ENCODE measurements at regions not wholly inside any gene's neighbourhood (a gene's known extent, or its start where the extent isn't known, plus 50 kb on each side); places are given as distances from the start of the nearest gene placed in this dataset.

DNA sequence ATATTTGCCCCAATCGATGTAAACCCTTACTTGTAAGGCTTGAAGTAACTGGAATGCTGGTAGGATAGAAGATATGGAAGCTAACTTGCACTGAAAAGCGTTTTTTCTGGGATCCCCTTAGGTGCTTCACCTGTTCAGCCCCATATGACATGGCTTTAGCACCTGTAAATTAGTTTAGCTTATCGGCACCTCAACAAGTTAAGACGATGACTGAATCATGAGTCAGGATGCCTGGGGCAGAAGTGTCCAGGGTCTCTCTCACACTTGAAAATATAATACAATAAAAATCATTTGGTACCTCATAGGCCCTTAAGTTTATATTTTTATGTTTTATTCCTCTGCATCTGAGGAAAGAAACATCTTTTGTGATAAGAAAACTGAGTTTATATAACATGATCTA lies 409.2 kb upstream of the LRRC4C start:
- no peak for DNase-seq

DNA sequence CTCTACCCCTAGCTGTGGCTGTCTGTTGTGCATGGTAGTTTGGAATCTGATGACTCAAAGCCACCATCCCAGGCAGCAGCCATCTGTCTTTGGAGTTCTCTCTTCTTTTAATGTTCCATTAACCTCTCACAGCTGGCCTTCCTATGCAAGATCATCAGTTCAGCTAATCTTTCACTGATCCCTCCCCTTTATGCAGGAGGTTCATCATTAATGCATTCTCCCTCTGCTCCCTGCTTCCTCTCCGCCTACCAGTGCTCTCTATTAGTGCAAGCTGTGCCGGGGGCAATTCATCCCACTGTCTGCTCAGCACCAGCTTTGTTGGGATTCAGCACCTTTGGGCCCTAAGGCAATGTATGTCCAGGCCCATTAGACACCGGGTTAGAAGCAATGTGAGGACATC lies 413.0 kb upstream of the LRRC4C start:
- no peak for DNase-seq

DNA sequence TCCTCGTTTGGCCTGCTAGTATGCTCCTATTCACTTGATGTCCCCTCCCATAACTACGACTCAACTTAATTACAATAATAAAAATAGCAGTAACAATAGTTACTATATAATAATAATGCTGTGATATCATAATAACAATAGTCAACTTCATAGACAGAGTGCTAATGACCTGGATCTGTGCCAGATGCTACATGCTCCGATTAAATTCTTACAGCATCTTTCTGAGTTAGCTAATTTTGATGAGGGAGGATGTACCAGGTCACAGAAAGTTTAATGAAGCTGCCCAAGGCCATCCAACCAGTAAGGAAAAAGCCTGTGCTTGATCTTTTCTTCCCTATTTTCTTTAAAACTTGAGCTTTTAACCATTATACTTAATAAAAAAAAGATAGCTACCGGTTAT lies 413.4 kb upstream of the LRRC4C start:
- DNase-seq = no peak

DNA sequence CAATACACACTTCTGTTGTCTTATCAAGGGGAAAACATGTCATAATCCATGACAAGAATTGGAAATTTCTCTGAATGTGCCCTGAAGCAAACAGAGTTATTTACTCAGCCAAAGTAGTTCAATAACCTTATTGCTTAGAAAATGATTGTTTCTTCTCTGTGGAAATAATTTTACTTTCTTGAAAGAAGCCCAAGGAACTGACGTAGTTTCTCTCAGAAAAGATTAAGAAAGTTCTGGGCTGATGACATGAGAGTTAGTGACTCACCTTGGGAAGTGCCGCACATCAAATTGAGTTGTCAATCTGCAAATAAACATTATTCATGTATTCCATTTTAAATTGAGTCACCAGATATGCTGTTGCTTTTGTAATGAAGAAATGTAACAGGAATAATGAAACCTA lies 418.6 kb upstream of the LRRC4C start:
- DNase-seq = no peak

DNA sequence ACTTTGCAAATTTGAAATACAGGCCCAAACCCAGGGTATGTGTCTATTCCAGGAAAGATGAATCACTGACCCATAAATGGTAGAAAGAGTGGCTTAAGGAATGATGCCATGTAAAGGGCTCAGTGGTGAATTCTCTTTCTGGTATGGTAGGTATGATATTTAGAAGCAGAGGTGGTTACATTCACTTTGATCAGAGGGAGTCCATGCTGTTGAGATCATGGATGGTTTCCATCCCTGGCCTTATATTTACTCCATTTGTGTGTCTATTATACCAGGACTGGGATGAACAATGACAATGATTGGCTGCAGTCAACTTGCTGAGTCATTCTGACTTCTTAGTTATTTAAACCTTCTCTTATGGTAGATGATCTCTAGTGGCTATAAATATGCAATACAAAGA lies 419.8 kb upstream of the LRRC4C start:
- no peak for DNase-seq

DNA sequence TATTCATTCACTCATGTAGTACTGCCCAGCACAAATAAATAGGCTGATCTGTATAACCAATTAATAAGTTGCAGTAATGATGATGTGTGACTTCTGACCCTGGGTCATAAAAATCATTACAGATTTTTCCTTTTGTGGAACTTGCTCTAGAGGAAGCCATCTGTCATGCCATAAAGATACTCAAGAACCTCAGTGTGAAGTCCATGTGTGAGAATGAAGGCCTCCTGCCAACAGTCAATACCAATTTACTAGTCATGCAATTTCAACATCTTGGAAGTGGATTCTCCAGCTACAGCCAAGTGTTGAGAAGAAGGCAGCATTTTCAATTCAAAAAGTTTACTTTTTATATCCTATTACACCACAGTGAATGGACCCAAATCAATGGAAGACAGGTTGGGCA lies 435.6 kb upstream of the LRRC4C start:
- no peak for DNase-seq

DNA sequence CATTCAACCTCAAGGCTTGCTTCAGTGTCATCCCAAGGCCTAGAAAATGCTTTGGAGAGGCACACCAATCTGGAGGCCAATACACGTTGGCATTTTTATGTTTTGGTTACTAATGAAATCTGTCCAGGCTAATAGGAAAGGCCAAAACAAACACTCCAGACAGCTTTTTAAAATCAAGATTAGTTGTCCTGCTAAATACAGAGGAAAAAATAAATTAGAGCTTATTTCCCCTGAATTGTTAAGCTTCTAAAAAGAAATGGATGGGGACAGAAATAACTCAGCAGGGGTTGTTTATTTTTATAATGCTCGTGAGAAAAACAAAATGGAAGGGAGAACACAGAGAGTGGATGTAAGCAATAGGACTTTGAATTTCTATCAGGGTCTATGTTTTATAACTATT lies 438.5 kb upstream of the LRRC4C start:
- no peak for DNase-seq

DNA sequence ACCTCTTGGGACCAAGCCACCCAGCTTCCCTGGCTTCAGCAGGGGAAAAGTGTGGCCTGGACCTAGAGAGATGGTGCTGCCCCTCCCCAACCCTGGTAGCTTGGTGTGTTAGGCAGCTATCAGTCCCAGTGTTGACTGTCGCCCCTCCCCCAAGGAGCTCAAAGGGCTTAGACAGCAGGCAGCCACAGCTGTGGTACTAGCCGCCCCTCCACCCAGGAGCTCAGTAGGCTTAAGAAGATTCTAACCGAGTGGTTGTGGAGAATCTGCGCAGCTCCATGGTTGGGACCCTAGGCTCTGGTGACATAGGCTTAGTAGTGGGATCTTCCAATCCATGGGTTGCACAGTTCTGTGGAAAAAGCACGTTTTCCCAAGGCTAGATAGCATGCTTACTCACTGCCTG lies 458.4 kb upstream of the LRRC4C start:
- no peak for DNase-seq

DNA sequence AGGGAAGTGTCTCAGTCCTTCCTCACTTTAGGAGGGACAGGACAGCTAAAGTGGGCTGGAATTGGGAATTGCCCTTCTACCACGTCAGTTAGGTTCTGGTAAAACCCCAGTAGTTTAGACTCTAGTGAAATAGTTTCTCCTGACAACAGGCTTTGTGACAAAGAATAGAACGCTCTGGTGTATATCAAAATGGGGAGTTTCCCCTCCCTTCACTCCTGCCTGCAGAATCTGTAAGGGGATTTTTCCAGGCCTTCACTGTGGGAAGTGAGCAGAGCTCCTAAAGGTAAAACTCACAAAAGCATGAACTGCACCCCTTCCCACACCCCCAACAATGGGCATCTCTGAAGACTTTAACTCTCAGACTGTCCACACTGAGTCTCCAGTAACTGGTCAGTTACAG lies 460.9 kb upstream of the LRRC4C start:
- no peak for DNase-seq

DNA sequence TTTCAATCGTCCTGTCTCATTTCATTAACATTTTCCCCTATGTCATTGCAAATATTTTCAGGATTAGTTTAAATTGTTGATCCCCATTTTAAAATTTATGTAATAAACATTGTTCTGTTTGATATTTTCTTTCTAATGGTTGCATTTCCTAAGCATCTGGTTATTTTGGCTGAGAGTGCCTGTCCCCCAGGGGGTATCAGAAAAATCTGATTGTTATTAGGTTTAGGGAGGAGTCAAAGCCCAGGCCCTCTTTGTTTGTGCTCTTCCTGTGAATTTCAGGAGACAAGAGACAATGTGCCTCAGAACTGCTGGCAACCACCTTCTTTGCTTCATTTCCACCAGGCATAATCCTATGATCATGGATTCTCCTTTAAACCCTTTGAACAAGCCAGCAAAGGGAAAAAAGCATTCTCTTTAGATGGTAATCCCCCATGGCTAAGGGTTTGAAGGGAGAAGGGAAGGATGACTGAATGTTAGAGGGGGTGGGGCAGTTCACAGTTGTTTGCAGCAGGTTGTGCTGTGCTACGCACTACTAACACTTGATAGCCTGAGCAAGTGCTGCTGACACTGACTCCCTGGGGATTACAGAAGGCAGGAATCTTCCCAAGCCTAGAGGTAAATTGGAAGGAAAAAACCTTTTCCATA lies 462.4 kb upstream of the LRRC4C start:
- DNase-seq = no peak

DNA sequence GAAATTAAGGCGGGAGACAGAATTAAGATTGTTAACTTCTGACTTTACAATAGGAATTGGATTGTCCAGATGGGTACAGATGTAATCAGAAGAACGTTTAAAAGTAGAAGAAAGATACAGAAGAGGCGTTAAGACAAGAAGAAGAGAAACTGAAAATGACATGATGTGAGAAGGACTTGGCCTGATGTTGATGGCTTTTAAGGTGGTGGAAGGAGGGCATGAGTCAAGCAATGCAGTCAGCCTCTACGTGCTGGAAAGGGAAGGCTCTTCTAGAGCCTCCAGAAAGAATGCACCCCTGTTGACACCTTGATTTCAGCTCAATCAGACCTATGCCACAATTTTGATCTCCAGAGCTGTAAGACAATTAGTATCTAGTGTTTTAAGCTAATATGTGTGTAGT lies 466.9 kb upstream of the LRRC4C start:
- DNase-seq = no peak

DNA sequence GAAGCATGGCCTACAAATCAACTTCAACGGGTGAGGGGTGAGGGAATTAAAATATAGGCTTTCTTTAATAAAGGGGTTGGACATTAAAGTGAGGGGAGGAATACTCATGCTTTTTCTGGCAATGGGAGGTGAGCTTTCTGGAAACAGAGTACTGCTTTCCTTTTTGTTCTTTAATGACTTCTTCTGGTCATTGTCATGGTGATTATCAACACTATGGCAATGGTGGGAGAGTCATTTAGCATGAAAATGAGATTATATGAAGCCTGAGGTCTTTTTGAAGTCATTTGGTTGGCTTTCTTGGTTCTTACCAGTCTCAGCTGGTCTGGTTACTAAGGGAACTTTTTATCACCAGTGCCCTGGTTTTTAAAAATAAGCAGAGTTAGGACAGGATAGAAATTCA lies 475.8 kb upstream of the LRRC4C start:
- no peak for DNase-seq

DNA sequence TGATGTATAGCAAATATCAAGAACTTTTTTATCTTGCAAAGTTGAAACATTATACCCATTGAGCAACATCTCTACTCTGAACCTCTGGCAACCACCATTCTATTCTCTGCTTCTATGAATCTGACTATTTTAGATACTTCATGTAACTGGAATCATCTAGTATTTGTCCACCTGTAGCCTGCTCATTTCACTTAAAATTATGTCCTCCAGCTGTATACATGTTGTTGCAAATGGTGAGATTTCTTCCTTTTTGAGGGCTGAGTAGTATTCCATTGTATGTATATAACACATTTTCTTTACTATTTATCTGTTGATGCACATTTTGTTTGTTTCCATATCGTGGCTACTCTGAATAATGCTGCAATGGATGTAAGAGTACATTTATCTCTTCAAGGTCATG lies 476.3 kb upstream of the LRRC4C start:
- no peak for DNase-seq

DNA sequence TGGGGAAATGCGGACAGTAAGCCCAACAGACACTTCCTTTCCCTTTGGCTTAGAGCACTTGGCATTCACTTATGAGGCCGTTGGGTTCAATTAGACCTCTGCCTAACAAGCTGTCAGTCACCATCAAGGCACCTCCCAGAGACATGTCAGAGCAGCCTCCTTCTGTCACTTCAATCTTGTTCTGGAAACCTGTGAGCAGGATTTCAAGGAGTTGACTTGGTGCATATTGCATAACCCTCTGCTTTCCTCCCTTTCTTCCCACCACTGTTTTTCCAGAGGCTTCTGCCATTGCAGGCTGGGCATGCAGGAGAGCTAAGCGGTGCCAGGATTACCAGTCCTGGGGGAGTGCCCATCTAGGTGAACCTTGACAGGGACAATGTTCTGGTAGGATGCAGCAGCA lies 484.2 kb upstream of the LRRC4C start:
- DNase-seq = no peak

DNA sequence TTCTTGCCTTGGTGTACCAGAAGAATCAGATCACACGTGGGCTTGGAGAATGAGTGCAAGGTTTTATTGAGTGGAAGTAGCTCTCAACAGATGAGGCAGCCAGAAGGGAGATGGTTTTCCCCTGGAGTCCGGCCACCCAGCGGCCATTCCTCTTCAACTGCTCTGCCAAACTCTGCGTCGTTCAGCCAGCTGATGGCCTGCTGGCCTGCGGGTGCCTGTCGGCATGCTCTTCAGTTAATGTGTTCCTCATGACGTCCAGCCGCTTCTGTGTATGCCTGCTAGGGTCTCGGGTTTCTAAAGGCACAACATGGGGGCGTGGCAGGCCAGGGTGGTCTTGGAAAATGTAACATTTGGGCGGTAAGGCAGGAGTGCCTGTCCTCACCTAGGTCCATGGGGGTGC lies 487.9 kb upstream of the LRRC4C start:
- DNase-seq = no peak

DNA sequence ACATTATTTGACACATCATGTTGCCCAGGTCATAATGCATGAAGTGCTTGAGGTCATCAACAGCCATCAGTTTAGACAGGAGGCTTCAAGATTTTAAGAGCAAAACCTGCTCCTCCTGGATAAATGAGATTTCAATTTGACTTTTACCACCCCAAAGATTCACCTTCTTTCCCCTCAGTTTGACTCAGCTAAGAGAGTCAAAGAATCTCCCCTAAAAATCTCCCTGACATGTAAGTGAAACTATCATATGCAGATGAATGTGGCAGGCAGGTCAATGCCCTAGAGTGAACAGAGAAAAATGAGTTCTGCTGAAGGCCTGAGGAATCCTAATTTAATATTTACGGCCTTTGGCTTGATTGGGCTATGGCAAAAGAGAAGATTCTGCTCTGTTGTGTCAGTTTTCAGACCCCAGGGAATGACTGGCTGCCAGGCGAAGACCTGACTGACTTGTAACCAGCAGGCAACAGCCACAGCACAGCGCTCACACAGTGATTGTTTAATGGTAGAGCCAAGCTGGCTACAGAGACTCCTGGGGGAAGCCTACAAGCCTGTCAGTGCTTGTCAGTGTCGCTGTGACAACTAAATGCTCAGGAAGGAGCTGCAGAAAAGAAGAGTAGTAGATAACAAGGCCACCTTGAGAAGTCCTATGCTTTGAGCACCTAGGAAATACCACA lies 491.2 kb upstream of the LRRC4C start:
- no peak for DNase-seq

DNA sequence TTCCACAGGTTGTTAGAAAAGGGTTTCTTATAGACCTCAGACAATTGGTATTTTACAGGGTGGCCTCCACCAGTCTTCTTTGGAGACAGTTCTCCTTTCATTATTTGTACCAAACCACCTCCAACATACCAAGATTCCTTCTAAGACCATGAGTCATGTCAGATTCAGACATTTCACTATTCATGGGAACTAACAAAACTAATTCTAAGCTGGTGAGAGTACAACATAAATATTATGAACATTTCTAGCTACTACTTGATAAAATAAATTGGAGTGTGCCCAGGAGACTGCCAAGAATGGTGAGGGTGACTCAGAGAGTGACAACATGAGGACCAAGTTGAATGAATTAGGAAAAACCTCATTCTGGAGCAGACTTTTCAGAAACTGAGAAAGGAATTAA lies 494.6 kb upstream of the LRRC4C start:
- DNase-seq = no peak

DNA sequence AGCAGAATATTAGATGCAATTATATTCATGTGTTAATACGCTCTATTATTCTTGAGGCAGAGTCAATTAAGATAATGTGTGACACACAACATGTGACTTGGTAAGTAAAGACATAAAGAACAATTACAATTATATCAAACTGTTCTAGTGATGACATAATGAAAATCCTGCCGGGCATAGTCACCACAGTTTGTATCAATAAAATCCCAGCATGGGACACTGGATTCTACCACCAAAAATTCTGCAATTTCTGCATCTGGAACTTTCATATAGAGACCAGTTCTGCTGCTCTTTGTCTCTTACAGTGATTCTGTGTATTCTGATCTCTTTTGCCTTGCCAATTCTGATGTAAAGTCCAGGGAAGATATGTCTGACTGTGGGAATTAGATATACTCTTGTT lies 495.6 kb upstream of the LRRC4C start:
- DNase-seq = no peak

DNA sequence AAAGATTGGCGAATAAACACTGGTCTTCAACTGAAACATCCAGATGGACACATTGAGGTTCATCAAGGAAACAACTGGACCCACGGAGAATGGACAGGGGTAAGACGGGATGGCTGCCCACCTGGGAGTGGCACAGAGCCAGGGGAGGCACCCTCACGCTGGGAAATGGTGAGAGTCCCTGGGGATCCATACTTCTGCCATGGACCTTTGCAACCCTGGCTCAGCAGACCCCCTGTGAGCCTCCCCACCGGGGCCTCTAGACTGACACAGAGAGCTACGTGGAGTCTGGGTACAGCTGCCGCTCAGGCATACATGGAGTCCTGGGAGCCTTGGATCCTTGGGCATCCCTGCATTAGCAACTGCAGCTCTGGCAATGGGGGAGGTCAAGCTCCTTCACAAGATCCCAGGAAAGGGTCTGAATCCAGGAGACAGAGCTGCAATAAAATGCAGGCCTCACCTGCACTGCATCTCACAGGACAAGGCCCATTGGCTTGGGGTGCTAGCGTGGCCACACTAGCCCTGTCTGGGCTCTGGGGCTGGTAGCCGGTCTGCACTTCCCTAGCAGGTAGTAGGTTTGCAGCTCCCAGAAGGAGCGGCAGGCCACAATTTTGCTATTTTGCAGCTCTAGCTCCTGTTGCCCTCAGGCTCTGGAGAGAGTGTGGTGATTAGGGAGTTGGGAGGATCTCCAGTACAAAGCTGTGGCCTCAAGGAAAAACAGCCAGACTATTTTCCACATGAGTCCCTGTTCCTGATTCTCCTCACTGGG lies 496.4 kb upstream of the LRRC4C start:
- no peak for DNase-seq

DNA sequence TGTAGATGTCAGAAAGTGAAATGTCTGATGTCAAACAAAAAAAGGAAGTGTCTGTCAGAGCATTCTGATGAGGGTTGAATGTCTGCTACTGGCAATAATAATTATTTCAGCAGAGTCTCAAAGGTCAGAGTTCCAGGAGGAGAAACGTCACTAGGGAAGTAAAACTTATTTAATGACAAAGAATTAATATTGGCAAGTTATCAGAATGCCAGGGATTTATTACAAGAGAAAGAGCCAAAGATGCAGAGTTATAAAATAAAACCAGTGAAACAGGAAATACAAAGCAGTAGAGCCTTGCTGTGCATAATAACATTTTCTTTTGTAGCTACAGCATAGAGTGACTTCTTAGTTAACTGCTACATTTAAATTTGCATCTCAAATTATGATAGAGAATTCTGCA lies 504.0 kb upstream of the LRRC4C start:
- DNase-seq = no peak

DNA sequence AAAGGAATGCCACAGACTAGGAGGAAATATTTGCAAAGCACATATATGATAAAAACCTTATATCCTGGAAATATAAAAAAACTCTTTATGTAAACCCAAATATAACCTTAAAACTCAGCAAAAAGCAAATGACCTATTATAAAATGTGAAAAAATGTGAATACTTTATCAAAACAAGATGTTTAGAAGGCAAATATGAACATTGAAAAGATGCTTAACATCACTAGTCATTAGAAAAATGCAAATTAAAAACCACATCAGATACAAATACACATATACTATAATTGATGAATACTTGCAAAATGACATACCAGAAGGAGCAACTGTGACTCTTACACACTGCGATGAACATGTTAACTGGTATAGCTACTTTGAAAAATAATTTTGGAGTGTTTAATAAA lies 511.2 kb upstream of the LRRC4C start:
- no peak for DNase-seq

DNA sequence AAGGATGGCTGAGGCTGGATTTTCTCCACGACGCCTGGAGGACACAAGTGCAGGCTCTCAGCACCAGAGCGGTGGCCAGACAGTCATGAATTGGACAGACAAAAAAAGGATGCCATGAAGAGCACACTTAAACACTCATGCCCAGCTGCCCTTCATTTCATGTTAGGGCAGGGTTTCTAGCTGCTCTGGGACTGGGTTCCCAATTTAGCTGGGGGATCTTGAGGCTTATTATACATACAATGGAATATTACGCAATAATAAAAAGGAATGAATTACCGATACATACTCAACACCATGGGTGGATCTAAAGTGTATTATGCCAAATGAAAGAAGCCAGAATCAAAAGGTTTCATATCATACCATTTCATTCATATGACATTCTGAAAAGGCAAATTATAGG lies 512.1 kb upstream of the LRRC4C start:
- DNase-seq = no peak

DNA sequence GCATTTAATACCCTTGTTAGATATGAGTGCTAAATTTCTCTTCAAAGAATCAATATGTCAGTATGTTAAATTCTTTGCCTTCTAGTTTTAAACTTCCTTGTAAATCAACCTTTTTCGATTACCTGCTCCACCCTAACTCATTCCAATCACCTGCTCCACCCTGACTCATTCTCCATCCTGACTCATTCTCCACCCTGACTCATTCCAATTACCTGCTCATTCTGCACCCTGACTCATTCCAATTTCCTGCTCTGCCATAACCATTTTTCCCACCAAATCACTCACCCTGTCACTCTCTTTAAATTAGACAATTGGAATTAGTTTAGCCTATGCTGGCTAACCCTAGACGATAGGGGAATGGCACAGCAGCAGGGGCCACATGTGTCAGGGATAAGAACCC lies 519.5 kb upstream of the LRRC4C start:
- no peak for DNase-seq

DNA sequence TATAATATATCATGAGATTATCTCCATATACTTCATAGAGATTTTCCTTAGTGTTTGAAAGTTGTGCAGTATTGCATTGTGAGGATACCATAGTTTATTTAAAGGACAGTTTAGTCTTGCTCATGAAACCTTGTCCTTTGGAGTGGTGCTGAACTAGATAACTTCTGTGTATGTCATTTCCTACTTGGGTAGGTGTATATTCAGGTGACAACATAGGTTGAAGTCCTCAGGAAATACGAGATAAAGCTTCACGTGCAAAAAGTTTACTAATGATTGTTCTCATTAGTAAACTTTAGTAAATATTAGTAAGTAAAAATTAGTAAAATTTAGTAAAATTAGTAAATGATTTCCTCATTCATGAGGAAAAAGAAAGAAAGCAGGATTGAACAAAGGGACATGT lies 521.3 kb upstream of the LRRC4C start:
- no peak for DNase-seq

DNA sequence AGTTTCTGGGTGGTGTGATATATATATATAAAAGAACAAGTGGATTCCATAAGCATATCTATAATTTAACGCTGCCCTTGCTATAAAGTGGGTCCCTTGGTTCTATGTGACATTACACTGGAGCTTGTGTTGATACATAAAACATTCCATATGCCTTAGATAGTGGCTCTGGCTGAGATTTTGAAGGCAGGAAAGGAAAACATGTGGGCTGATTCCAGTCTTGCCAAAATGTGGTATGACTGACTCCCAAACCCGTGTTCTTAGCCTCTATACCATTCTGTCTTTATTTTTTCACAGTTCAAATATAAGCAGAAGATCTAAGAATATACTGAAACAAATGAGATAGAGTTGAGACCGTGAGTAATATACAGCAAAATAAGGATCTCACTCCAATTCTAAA lies 522.8 kb upstream of the LRRC4C start:
- no peak for DNase-seq
